ENCODE measurements at regions not wholly inside any gene's neighbourhood (a gene's known extent, or its start where the extent isn't known, plus 50 kb on each side); places are given as distances from the start of the nearest gene placed in this dataset.
A peak's percentile ranks its signal among the peaks of the same experiment; 100 is the strongest.

DNA sequence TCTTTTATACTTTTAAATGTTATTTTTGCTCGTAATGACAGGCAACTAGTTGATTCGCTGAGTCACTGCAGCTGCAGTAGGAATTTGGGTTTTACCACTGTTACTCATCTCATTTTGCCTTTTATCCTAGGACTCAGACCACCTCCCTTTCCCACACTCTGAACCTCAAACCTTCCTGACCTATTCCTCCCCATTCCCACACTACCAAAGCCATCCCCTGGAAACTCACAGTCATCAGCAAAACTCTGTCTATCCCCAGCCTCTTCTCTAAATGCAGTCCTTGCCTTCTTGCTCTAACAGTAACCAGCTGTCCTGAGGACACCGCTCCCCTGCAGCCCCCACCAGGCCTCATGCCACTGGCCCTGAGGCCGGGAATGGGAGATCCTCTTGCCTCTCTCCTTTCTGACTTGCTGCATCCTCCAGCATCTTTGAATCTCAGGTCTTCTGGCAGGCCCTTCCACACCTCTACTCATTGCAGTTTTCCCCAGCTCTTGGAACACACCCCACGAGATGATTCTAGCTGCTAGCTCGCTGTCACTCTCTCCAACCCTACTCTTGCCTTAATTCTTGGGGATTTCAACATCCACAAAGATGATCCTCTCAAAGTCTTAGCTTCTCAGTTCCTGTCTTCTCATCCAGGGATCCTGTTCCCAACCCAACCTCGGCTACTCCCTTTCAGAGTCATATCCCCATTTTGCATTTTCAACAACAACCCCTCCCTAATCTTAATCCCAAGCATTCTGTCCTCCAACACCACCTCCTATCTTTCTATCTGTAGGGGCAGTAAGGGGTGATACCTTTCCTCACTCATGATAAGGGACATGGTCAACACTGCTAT lies 55.9 kb upstream of the C3orf80 start:
- peak; percentile 9 for DNase-seq (ENCODE audit: low read depth)

GRCh38 chr3:160170409-160171370 lies 54.5 kb upstream of the C3orf80 start:
- DNase-seq (ENCODE audit: low read depth) = no peak

GRCh38 chr3:160171813-160172212 lies 53.4 kb upstream of the C3orf80 start:
- DNase-seq (ENCODE audit: low read depth) = no peak

DNA sequence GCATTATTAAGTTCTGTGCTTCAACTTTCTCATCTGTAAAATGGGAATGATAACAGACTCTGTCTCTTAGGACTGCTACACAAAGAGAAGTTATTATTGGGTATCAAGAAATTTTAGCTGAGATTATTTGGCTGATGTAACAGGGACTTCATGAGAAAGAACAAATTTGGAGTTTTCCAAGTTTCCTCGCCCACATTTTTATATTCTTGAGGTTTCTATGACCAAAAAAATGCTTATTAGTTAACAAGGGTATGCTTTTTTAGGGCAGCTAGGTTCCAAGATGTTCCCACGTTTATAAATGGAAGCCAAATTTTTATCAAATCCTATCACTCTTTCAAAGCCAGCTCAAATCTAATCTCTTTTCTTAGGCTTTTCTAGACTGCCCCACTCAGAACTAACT lies 50.6 kb upstream of the C3orf80 start:
- no peak for DNase-seq (ENCODE audit: low read depth)

Measured in fibroblast of the conjunctiva (primary cell).